HFFc6 (cell line): ENCODE measurements at regions not wholly inside any gene's neighbourhood (a gene's known extent, or its start where the extent isn't known, plus 50 kb on each side); places are given as distances from the start of the nearest gene placed in this dataset.
A peak's percentile ranks its signal among the peaks of the same experiment; 100 is the strongest.

Experiments used
- DNase-seq: peaks from one replicate; pipeline ENCODE4 v3.0.0-alpha.2; 2018
- H3K27ac Mint-ChIP-seq: 2 replicates; pipeline ENCODE4 v1.8.0; 2020; ENCODE audit warnings: mild to moderate bottlenecking, mixed read lengths
- H3K27me3 Mint-ChIP-seq: 2 replicates; pipeline ENCODE4 v1.8.0; 2021; ENCODE audit warnings: mild to moderate bottlenecking, moderate library complexity, mixed read lengths; ENCODE audit not compliant: insufficient read depth
- H3K36me3 Mint-ChIP-seq: 2 replicates; pipeline ENCODE4 v1.8.0; 2021; ENCODE audit warnings: low read depth, mixed read lengths
- H3K4me1 Mint-ChIP-seq: 2 replicates; pipeline ENCODE4 v1.8.0; 2020; ENCODE audit warnings: low read depth, mixed read lengths
- H3K4me3 Mint-ChIP-seq: 2 replicates; pipeline ENCODE4 v1.8.0; 2020; ENCODE audit warnings: mild to moderate bottlenecking, moderate library complexity, mixed read lengths
- H3K9me3 Mint-ChIP-seq: 2 replicates; pipeline ENCODE4 v1.8.0; 2020; ENCODE audit warnings: mild to moderate bottlenecking, mixed read lengths
- CTCF ChIP-seq: fragments of 200-600 bp; sonication (generic); IDR thresholded peaks from 2 replicates; pipeline ENCODE4 v1.5.0; 2021; ENCODE audit warnings: antibody characterized with exemption, mild to moderate bottlenecking

- no peak for DNase-seq
- Mint-ChIP-seq H3K27ac (no peak overlapping the region), H3K27me3 (no peaks in the 10 kb centered on the region), H3K36me3 (no peaks in the 10 kb centered on the region; the same call in none of the 2 replicates), H3K4me3 (no peak overlapping the region), H3K9me3 (peaks cover 18% of the 10 kb centered on the region), H3K4me1 (peaks cover 20% of the 10 kb centered on the region)
- no peak for TF ChIP-seq CTCF
Measured at GRCh38 chr3:190209533-190209932, 88.8 kb upstream of the P3H2 start.

GRCh38 chr3:190208196-190208595 is 87.5 kb upstream of the P3H2 start:
- H3K36me3 Mint-ChIP-seq: no peaks in the 10 kb centered on the region; the same call in 1 of the 2 replicates
- no peak for TF ChIP-seq CTCF
- no peak for DNase-seq
- no peaks in the 10 kb centered on the region for H3K27me3 Mint-ChIP-seq
- no peak overlapping the region for H3K4me3 Mint-ChIP-seq
- H3K9me3 Mint-ChIP-seq: peaks cover 11% of the 10 kb centered on the region
- H3K27ac Mint-ChIP-seq: no peak overlapping the region
- peaks cover 20% of the 10 kb centered on the region for H3K4me1 Mint-ChIP-seq

- DNase-seq: peak; percentile 69
- Mint-ChIP-seq H3K27me3 (no peaks in the 10 kb centered on the region), H3K27ac (peak overlapping the region; percentile 4; the same call in 1 of the 2 replicates), H3K4me3 (no peak overlapping the region), H3K4me1 (peaks cover 32% of the 10 kb centered on the region), H3K9me3 (no peaks in the 10 kb centered on the region), H3K36me3 (no peaks in the 10 kb centered on the region)
- no peak for TF ChIP-seq CTCF
Measured at GRCh38 chr3:190205739-190206138, 85.0 kb upstream of the P3H2 start.

- no peak overlapping the region for H3K27ac Mint-ChIP-seq
- H3K9me3 Mint-ChIP-seq: no peaks in the 10 kb centered on the region
- peaks cover 32% of the 10 kb centered on the region for H3K4me1 Mint-ChIP-seq
- H3K36me3 Mint-ChIP-seq: no peaks in the 10 kb centered on the region
- H3K27me3 Mint-ChIP-seq: no peaks in the 10 kb centered on the region
- DNase-seq: no peak
- no peak for TF ChIP-seq CTCF
- H3K4me3 Mint-ChIP-seq: no peak overlapping the region
Measured at GRCh38 chr3:190204200-190204599, 83.5 kb upstream of the P3H2 start.

GRCh38 chr3:190197346-190197763 is 76.7 kb upstream of the P3H2 start:
- Mint-ChIP-seq H3K4me3 (no peak overlapping the region), H3K36me3 (no peaks in the 10 kb centered on the region), H3K27me3 (no peaks in the 10 kb centered on the region; the same call in 1 of the 2 replicates), H3K27ac (no peak overlapping the region), H3K9me3 (no peaks in the 10 kb centered on the region), H3K4me1 (peaks cover 34% of the 10 kb centered on the region)
- no peak for TF ChIP-seq CTCF
- no peak for DNase-seq

GRCh38 chr3:190194506-190194905 is 73.8 kb upstream of the P3H2 start:
- no peak for DNase-seq
- no peaks in the 10 kb centered on the region for H3K9me3 Mint-ChIP-seq

More at GRCh38 chr3:190194506-190194905, 73.8 kb upstream of the P3H2 start:
- Mint-ChIP-seq H3K27ac (no peak overlapping the region), H3K36me3 (no peaks in the 10 kb centered on the region), H3K27me3 (no peaks in the 10 kb centered on the region; the same call in 1 of the 2 replicates), H3K4me3 (no peak overlapping the region), H3K4me1 (peaks cover 29% of the 10 kb centered on the region)
- TF ChIP-seq CTCF: no peak
